Upper lobe of left lung (tissue), 4 donors: ENCODE measurements at regions not wholly inside any gene's neighbourhood (a gene's known extent, or its start where the extent isn't known, plus 50 kb on each side); places are given as distances from the start of the nearest gene placed in this dataset.

Source experiments
- EP300 ChIP-seq, 4 donors: sonication (generic); formaldehyde crosslinking; IDR thresholded peaks; one replicate each; pipeline ENCODE4 v1.5.1; 2017; ENCODE audit warnings: antibody characterized with exemption in 4 of 4, control low read depth in 2 of 4
- POLR2A ChIP-seq, 4 donors: fragments of 450-650 bp; IDR thresholded peaks; one replicate each; pipeline ENCODE4 v1.5.1; 2016 to 2017; ENCODE audit warnings: antibody characterized with exemption in 4 of 4, mild to moderate bottlenecking in 2 of 4
- TF ChIP-seq, protein P1 (sequence below), 6 experiments: fragments of 450-650 bp in 4 of 6; fragments of 200-600 bp in 2 of 6; sonication (generic) in 2 of 6; IDR thresholded peaks; one replicate each; pipeline ENCODE4 v1.5.1; 2016 to 2019; ENCODE audit warnings: antibody characterized with exemption in 6 of 6

DNA sequence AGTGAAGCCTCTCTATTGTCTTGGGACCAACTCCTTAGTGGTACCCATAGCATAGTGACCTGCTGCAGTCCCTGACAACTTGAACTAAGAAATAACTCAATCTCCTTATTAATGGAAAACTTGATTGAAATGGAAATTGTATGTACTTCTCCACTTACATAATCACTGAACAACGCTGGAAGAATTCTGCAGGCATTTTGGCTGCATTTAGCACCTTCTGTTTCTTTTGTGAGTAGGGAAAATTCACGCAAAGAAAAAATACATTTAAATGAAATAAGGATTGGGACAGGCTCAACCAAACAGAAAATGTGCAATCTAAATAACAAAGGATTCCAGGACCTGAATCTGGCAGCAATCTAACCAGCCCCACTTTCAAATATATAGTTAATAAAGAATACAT, 126.9 kb upstream of the GHITM start:
- TF ChIP-seq, protein P1, sequence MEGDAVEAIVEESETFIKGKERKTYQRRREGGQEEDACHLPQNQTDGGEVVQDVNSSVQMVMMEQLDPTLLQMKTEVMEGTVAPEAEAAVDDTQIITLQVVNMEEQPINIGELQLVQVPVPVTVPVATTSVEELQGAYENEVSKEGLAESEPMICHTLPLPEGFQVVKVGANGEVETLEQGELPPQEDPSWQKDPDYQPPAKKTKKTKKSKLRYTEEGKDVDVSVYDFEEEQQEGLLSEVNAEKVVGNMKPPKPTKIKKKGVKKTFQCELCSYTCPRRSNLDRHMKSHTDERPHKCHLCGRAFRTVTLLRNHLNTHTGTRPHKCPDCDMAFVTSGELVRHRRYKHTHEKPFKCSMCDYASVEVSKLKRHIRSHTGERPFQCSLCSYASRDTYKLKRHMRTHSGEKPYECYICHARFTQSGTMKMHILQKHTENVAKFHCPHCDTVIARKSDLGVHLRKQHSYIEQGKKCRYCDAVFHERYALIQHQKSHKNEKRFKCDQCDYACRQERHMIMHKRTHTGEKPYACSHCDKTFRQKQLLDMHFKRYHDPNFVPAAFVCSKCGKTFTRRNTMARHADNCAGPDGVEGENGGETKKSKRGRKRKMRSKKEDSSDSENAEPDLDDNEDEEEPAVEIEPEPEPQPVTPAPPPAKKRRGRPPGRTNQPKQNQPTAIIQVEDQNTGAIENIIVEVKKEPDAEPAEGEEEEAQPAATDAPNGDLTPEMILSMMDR (IDR thresholded peaks at IDR 0.05) = no peak
- TF ChIP-seq POLR2A (IDR thresholded peaks at IDR 0.05) = no peak
- TF ChIP-seq EP300 (IDR thresholded peaks at IDR 0.05) = no peak
